K562 (cell line): ENCODE measurements at regions not wholly inside any gene's neighbourhood (a gene's known extent, or its start where the extent isn't known, plus 50 kb on each side); places are given as distances from the start of the nearest gene placed in this dataset.
A peak's percentile ranks its signal among the peaks of the same experiment; 100 is the strongest.

Experiments
- ATAC-seq: fragments of 200-7000 bp; cut with Tn5 transposase; 3 replicates; pipeline ENCODE4 v1.9.1; 2020; ENCODE audit warnings: moderate library complexity
- BruUV-seq: library from RNA; stranded (reverse); fragments of 400-500 nt; replicated peaks from 2 replicates; lab custom pipeline; 2021; lab: Mats Ljungman, UMichigan
- CTCF ChIA-PET: fragments of 300-600 bp; formaldehyde crosslinking; extraction: SDS; loops from one replicate; lab custom pipeline; 2021; ENCODE audit warnings: low intra/inter-chr PET ratio; lab: Yijun Ruan, JAX
- POLR2A ChIA-PET: fragments of 300-600, 350-650 bp; sonication (Branson Sonifier 250); formaldehyde crosslinking; extraction: SDS; loops from one replicate; lab custom pipeline; 2021; ENCODE audit warnings: antibody characterized with exemption, inconsistent platforms; lab: Yijun Ruan, JAX
- DNase-seq, 4 experiments: peaks; one replicate each; pipeline versions ENCODE4 v3.0.0 to v3.0.0-alpha.2; 2011 to 2018; ENCODE audit warnings: low spot score in 3 of 4, mixed read lengths in 3 of 4; ENCODE audit errors: extremely low read depth in 1 of 4
- FAIRE-seq: peaks from 2 replicates; lab custom pipeline; 2011; peaks lifted over from hg19 to GRCh38; lab: Jason Lieb, UNC
- H2AFZ ChIP-seq: 2 replicates; pipeline ENCODE4 v1.6.0; 2011; ENCODE audit warnings: low read depth, low read length, control low read depth, inconsistent platforms
- H3K27ac ChIP-seq: fragments of 200-600 bp; 3 replicates; pipeline ENCODE4 v1.8.0; 2011; ENCODE audit warnings: low read depth, mild to moderate bottlenecking, control low read depth, inconsistent platforms, low read length, moderate library complexity, mixed read lengths; ENCODE audit errors: extremely low read depth
- H3K27me3 ChIP-seq, 2 experiments: fragments of 300-600 bp in 1 of 2; 2 replicates in 1 of 2; 3 replicates in 1 of 2; pipeline versions ENCODE4 v1.6.0 to v1.8.0; 2011; ENCODE audit warnings: inconsistent platforms in 2 of 2, low read length in 2 of 2, mild to moderate bottlenecking in 1 of 2, mixed read lengths in 1 of 2, moderate library complexity in 1 of 2; ENCODE audit not compliant: control insufficient read depth in 2 of 2, insufficient read depth in 2 of 2
- H3K36me3 ChIP-seq: fragments of 300-600 bp; 3 replicates; pipeline ENCODE4 v1.8.0; 2011; ENCODE audit warnings: mild to moderate bottlenecking, low read length, inconsistent platforms; ENCODE audit not compliant: control insufficient read depth, insufficient read depth
- H3K4me1 ChIP-seq, 2 experiments: fragments of 200-600 bp in 1 of 2; replicated peaks in 1 of 2; 2 replicates in 1 of 2; 3 replicates in 1 of 2; pipeline versions ENCODE4 v1.5.1 to v1.8.0; 2011; ENCODE audit warnings: inconsistent platforms in 2 of 2, low read length in 2 of 2, mild to moderate bottlenecking in 1 of 2, mixed read lengths in 1 of 2, moderate library complexity in 1 of 2; ENCODE audit not compliant: control insufficient read depth in 2 of 2, insufficient read depth in 2 of 2
- H3K4me2 ChIP-seq: 2 replicates; pipeline ENCODE4 v1.6.1; 2011; ENCODE audit warnings: low read length, control low read depth, inconsistent platforms, mixed read lengths; ENCODE audit not compliant: insufficient read depth
- H3K4me3 ChIP-seq: fragments of 200-600 bp; sonication (generic), shearing (Covaris generic); 2 replicates; pipeline ENCODE4 v1.5.1; 2016; ENCODE audit warnings: control low read depth, inconsistent platforms
- H3K79me2 ChIP-seq: fragments of 200-600 bp; 3 replicates; pipeline ENCODE4 v1.8.0; 2011; ENCODE audit warnings: low read length, inconsistent platforms; ENCODE audit not compliant: control insufficient read depth, insufficient read depth
- H3K9ac ChIP-seq, 2 experiments: 2 replicates each; pipeline versions ENCODE4 v1.6.0 to v1.6.1; 2011; ENCODE audit warnings: low read depth in 2 of 2, low read length in 2 of 2, control low read depth in 1 of 2, inconsistent platforms in 1 of 2, mild to moderate bottlenecking in 1 of 2, mixed read lengths in 1 of 2; ENCODE audit not compliant: insufficient read depth in 1 of 2
- H3K9me1 ChIP-seq: one replicate; pipeline ENCODE4 v1.6.0; 2011; ENCODE audit warnings: inconsistent platforms, mild to moderate bottlenecking, low read length, moderate library complexity; ENCODE audit not compliant: control insufficient read depth, insufficient read depth
- H3K9me3 ChIP-seq: replicated peaks from 2 replicates; pipeline ENCODE4 v1.5.1; 2011; ENCODE audit warnings: low read depth, low read length, inconsistent platforms; ENCODE audit not compliant: control insufficient read depth, insufficient read depth
- H4K20me1 ChIP-seq: replicated peaks from 2 replicates; pipeline ENCODE4 v1.6.1; 2011; ENCODE audit warnings: low read length, inconsistent platforms, mixed read lengths; ENCODE audit not compliant: control insufficient read depth, insufficient read depth
- ERF ChIP-seq: fragments of 450-650 bp; formaldehyde crosslinking; IDR thresholded peaks from 2 replicates; pipeline ENCODE4 v1.4.0; 2020; ENCODE audit warnings: mild to moderate bottlenecking, mixed read lengths
- FOXP1 ChIP-seq: sonication (generic); formaldehyde crosslinking; IDR thresholded peaks from 2 replicates; pipeline ENCODE4 v1.8.0; 2022; ENCODE audit warnings: mild to moderate bottlenecking, missing genetic modification reagents
- JUNB ChIP-seq: fragments of 450-650 bp; formaldehyde crosslinking; conservative IDR thresholded peaks from 2 replicates; pipeline ENCODE4 v1.4.0; 2020; ENCODE audit warnings: mild to moderate bottlenecking
- PHB ChIP-seq: fragments of 250-450 bp; sonication (Bioruptor Pico); IDR thresholded peaks from 2 replicates; pipeline ENCODE4 v1.5.0; 2021
- PHB2 ChIP-seq: fragments of 450-650 bp; IDR thresholded peaks from 2 replicates; pipeline ENCODE4 v1.6.1; 2017; ENCODE audit warnings: low read depth
- SMAD3 ChIP-seq: fragments of 450-650 bp; formaldehyde crosslinking; conservative IDR thresholded peaks from 2 replicates; pipeline ENCODE4 v1.4.0; 2020; ENCODE audit warnings: mild to moderate bottlenecking
- SMARCC2 ChIP-seq: fragments of 450-650 bp; IDR thresholded peaks from 2 replicates; pipeline ENCODE4 v1.6.1; 2017; ENCODE audit warnings: antibody characterized with exemption, moderate library complexity, mild to moderate bottlenecking, low read depth
- THRB ChIP-seq: fragments of 450-650 bp; formaldehyde crosslinking; conservative IDR thresholded peaks from 2 replicates; pipeline ENCODE4 v1.4.0; 2022; ENCODE audit warnings: mild to moderate bottlenecking, missing genetic modification characterization
- TSC22D4 ChIP-seq: fragments of 450-650 bp; IDR thresholded peaks from 2 replicates; pipeline ENCODE4 v1.6.1; 2016; ENCODE audit warnings: missing genetic modification characterization, missing biosample characterization, control low read depth
- YBX1 ChIP-seq: fragments of 450-650 bp; IDR thresholded peaks from 2 replicates; pipeline ENCODE4 v1.7.1; 2016; ENCODE audit warnings: mild to moderate bottlenecking
- ZNF282 ChIP-seq: sonication (generic); formaldehyde crosslinking; IDR thresholded peaks from 2 replicates; pipeline ENCODE4 v1.8.1; 2023; ENCODE audit warnings: missing genetic modification reagents
- WGBS: fragments of 100-300 bp; shearing (Covaris generic); methylation state at CpG from one replicate; pipeline ENCODE4 v1.1.6; 2016; ENCODE audit warnings: low coverage, mixed read lengths; ENCODE audit not compliant: insufficient coverage; ENCODE audit errors: missing lambda C conversion rate; 5-methylcytosine and 5-hydroxymethylcytosine counted together
- in situ Hi-C: fragments of 300-500 bp; cut with MboI; formaldehyde crosslinking; loops from 4 replicates; pipeline ENCODE4 v1.15.0; 2018; ENCODE audit warnings: inconsistent platforms, mixed read lengths
- intact Hi-C: fragments of 100-400 bp; cut with micrococcal nuclease; formaldehyde crosslinking; loops from 2 replicates; pipeline ENCODE4 v1.14.2; 2022

DNA sequence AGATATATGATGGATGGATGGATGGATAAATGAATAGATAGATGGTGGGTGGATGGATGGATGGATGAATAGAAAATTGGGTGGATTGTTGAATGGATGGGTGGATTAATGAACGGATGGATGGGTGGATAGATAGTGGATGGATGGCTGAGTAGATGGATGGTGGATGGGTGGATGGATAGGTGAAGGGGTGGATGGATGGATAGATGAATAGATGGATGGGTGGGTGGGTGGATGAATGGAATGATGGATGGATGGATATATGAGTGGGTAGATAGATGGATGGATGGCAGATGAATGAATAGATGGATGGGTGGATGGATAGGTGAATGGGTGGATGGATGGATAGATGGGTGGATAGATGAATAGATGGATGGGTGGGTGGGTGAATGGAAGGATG is 80.7 kb upstream of the NEDD9 start (continued):
- TF ChIP-seq SMARCC2 (no peak), THRB (CRISPR knock-in tag) (peak; percentile 56; the same call in 1 of the 2 replicates), YBX1 (0 out of 2 replicates have a peak, but pooled peaks have one; percentile 49), TSC22D4 (no peak), SMAD3 (no peak), ERF (CRISPR knock-in tag) (no peak)
- TF ChIP-seq, all 486 proteins: peak for 3

DNA sequence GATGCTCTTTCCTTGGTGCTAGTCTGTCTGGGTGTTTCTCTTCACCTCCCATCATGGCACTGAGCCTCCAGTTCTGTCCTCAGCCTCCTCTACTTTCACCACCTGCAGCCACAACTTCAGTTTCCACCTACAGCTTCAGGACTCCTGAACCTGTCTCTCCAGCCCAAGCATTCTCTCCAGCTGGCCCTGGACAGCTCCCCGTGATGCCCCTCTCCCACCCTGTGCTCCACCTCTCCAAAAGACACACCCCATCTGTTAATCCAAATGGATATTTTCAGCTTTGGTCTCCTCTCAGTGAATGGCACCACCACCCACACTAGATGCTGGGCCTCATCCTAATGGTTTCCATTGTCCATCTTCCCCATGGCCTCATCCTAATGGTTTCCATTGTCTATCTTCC is 79.5 kb upstream of the NEDD9 start:
- no peak overlapping the region for H3K27ac ChIP-seq
- FAIRE-seq (no peak), DNase-seq (no peak), ATAC-seq (no peak)
- CTCF ChIA-PET: interaction anchor here (0.6 kb wide), 1 partner anchor 138 kb away, joined by 5 read pairs; no protein-coding TSS in a partner anchor
- no TSS peak for BruUV-seq
- intact Hi-C loops (no loop called here), in situ Hi-C loops (no loop called here)
- H3K4me2 ChIP-seq: no peak overlapping the region
- POLR2A ChIA-PET: no interaction called here
- H3K36me3 ChIP-seq: no peaks in the 10 kb centered on the region
- no peaks in the 10 kb centered on the region for H3K79me2 ChIP-seq
- H3K9ac ChIP-seq: no peak overlapping the region
- H4K20me1 ChIP-seq: no peaks in the 10 kb centered on the region
- no peaks in the 10 kb centered on the region for H3K9me3 ChIP-seq
- no peaks in the 10 kb centered on the region for H3K4me1 ChIP-seq
- WGBS: 8% methylated on average over 1 of the region's 1 CpG
- peaks cover 0 to 10% of the 10 kb centered on the region in 2 experiments; a peak in 1 of 5 replicates for H3K27me3 ChIP-seq
- no peak for TF ChIP-seq PHB2
- no peak for TF ChIP-seq PHB (CRISPR knock-in tag)
- no peak for TF ChIP-seq ZNF282 (CRISPR knock-in tag)
- TF ChIP-seq JUNB (CRISPR knock-in tag): no peak
- TF ChIP-seq FOXP1 (CRISPR knock-in tag): no peak
- H2AFZ ChIP-seq: no peak overlapping the region
- H3K9me1 ChIP-seq: no peaks in the 10 kb centered on the region
- H3K4me3 ChIP-seq: no peak overlapping the region
